ENCODE measurements at regions not wholly inside any gene's neighbourhood (a gene's known extent, or its start where the extent isn't known, plus 50 kb on each side); places are given as distances from the start of the nearest gene placed in this dataset.

DNA sequence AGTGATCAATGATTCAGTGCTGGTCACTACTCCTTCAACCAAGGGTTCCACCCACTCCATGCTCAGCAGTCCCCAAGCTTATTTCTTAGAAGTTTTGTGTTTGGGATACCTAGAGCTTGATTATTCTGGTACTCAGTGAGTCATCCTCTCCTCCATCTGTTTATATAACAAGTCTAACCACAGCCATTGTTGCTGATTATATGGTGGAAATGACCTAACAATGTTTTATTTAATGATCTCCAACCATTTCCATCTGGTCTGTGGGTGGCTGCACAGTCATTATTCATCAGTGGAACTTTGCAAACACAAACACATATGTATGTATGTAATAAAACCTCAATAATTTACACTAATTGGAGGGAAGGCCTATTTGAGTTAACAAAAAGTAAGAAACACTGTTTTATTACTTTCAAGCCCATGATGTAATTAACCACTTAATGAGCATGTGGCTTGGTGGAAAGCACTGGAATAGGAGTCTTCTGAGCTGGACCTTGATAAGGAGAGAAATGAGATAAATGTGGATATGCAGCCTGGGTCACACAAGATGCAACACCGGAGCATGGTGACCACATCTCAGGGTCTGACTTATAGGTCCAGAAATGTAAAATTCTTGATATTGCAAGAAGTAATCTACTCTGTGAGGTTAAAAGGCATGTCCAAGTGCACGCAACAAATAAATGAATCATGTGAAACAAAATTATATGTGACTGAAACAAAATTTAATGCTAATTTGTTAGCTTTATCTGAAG, 99.0 kb upstream of the WLS start:
- DNase-seq, result peak; percentile 64

GRCh38 chr1:68330391-68330790, 98.1 kb upstream of the WLS start:
- no peak for DNase-seq

DNA sequence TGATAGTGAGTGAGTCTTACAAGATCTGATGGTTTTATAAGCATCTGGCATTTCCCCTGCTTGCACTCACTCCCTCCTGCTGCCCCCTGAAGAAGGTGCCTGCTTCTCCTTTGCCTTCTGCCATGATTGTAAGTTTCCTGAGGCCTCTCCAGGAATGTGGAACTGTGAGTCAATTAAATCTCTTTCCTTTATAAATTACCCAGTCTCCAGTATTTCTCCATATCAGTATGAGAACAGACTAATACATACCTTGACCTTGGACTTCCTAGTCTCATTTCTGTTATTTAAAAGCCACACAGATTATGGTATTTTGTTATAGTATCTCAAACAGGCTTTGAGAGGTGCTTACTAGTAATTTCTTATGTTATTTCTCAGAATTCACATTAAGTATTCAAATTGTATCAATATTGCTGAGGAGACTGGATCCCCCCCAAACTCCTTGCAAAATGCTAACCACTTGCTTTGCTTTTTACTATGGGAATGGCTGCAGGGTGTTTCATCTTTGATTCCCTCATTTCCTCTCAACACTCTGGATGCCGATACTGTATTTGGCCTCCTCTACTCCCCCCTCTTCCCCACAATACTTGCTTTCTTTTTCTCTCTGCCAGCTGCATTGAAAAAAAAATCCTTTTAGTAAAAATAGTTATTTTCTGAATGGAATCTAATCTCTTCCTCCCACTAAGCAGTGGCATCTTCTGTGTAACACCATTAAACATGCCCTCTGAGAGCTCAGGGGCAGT, 96.9 kb upstream of the WLS start:
- no peak for DNase-seq

GRCh38 chr1:68328490-68328889, 96.2 kb upstream of the WLS start:
- no peak for DNase-seq

DNA sequence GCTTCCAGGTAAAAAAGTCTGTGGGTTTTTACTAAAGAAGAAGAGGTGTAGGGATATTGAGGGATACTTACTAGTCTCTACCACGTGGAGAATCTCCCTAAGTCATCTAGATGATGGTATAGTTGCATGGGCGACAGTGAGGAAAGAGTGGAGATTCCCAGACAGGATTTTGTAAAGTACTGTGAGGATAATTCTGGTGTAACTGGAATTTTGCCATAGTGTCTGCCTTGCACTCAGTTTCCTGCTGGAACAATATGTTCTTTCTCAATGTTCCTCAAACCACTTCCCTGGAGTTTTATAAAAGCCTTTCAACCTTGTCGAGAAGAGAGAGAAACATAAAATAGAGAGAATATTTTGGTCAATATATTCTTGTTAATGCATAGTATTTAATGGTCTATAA, 95.1 kb upstream of the WLS start:
- no peak for DNase-seq

GRCh38 chr1:68326481-68326880, 94.2 kb upstream of the WLS start:
- no peak for DNase-seq

DNA sequence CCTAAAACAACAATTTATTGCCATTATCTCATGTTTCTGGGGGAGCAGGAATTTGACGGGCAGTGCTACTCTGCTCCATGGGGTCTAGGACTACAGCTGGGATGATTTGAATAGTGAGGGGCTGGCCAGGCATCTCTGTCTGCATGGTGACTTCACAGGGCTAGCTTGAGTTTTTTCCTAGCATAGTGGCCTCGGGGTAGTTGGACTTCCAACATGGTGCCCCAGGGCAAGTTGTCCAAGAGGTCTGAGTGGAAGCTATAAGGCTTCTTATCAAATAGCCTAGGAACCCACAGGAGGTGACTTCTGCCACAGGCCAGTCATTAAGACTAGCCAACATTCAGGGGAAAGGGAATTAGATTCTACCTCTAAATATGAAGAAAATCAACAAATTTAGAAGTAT, 92.0 kb upstream of the WLS start:
- DNase-seq, result no peak

DNA sequence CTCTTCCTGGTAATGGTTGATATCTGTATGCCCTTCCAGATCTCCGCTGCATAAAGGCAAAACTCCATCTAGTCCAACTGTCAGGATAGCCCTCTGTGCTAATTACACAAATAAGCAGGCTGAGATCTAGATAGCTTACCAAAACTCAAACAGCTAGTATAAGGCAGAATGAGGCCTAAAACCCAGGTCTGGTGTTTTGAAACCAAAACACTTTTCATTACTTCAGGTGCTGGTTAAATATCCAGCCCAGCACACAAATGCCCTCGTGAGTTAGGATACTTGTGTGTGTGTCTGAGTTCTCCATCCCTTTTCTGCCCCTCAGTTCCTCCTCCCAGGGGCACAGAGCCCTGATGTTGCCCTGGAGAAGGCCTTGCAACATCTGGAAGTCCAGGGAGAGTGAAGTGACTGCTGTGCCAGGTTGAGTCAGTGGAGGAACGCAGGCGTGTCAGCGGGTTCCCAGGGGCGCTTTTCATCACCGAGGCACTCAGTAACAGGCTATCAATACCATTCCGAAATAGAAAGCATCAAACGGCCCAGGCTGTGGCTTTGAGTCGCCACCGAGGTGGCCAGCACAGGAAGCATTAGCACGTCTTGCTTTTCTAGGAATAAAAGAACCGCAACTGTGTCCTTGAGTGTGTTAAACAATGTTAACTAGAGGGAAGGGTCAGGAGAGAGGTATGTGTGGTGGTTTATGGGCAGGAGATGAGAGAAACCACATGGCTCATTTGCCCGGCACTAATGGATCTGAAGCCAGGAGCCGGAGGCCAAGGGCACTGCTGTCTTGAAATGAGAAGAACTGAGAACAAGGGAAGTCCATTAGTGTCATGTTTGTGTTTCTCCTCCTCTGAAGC, 90.7 kb upstream of the WLS start:
- no peak for DNase-seq

DNA sequence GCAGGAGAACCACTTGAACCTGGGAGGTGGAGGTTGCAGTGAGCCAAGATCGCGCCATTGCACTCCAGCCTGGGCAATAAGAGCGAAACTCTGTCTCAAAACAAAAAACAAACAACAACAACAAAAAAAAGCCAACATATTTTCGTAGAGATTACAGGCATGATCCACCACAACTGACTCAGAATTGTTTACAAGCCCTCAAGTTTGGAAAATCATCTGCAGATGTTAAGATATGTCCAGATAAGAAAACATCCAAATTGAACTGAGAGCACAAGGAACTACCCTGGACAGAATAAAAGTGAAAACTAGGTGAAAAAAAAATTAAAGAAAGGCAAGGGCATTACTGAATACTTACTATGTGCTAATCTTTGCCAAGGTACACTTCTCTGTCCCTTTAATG, 89.8 kb upstream of the WLS start:
- DNase-seq, result no peak

DNA sequence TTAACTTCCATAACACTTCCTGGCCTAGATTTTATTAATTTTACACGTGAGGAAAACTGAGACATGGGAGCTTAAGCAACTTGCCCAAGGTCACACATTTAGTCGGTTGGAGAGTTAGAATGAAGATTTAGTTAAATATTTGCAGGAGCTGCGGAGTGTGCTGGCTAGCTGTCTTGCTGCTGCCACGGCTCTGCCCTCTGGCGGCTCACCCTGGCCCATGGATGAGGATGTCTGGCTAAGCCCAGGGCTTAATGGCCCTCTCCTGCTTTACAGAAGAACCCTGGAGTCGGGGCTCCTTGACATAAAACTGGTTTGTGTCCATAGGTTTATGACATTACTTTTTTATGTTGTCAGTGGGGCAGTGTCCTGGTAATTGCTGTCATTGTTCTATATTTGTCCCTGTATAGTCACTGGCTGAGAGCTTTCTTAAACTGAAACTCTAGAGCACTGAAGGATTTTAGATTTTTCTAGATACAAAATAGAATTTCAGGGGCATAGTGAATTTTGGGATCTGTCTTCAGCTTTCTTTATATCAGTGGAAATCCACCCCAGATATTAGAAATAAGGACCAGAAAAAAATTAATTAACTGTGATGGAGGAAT, 88.9 kb upstream of the WLS start:
- no peak for DNase-seq

DNA sequence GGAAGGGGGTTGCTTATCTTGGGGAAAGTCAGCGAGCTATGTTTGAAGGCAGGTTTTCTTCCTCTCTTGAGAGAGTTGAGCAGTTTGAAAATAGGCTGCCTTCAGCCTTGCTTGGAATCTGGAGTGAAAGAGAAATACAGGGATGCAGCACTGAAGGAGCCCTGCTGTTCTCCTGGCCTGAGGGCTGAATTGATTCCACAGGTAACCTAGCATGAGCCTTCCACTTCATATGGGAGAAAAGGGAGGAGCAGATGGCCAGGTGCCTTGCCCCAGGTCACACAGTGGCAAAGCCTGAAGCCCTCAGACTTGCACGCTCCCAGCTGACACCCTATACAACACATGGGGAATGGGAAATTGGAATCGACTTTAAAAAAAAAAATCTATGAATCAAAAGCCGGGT, 88.0 kb upstream of the WLS start:
- DNase-seq, result no peak

- no peak for DNase-seq
Observed at GRCh38 chr1:68319907-68320306, 87.6 kb upstream of the WLS start.

DNA sequence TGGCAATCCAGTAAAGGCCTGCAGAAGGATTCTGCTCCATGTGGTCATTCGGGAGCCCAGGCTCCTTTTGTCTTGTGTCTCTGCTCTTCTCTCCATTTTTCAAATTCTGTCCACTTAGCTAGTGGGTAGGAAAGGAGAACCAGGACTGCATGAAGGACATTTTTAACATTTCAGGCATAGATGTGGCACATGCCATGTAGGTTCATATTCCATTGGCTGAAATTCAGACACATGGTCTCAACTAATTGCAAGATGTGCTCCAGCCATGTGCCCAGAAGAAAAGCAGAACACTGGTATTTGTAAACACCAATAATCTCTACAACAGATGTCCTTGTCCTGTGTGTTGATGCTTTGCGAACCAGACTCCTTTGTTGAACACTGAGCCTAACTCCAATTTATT, 85.2 kb upstream of the WLS start:
- no peak for DNase-seq

DNA sequence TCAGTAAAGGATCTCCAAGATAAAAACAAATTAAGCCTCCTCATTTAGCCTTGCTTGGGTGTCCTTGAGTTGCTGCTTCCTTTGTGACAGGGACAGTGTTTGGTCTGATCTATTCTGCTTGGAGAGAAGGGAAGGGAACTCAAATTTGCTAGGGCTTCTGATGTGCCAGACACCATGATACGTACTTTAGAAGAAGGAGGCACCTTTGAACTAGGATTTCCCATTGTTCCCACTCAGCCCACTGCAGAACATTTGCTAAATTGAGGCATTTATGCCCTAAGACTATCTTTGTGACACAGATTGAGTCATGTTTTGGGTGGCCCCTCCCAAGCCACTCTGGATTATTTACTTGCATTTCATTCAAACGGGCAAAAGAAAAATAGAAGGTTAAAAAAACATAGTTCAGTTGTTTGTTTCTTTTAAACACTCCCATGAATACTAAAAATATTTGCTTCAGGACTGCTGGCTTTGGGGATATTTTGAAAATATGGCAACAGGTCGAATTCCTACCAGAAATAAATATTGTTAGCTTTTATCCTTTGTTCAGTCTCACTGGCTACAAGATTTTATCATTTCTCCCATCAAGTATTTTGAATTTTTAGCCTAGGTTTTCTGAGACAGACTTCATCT, 81.9 kb upstream of the WLS start:
- DNase-seq, result no peak

DNA sequence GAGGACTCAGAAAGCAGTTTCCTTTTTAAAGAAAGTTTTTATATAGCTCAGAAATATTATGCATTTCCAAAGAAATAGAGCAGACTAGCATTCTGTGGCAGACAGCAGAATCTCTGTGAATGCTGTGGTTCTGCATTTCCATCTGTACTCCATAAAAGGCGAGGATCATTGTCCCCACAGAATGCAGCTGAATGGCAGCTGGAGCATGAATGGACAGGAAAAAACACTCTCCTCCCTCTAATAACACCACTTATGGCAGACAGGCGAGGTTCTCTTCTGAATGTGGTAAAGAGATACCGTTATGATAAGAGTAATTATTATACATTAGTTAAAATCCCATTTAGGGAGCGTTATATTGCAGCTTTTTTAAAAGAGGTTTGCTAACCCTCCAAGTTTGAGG, 81.4 kb upstream of the WLS start:
- peak; percentile 12 for DNase-seq

DNA sequence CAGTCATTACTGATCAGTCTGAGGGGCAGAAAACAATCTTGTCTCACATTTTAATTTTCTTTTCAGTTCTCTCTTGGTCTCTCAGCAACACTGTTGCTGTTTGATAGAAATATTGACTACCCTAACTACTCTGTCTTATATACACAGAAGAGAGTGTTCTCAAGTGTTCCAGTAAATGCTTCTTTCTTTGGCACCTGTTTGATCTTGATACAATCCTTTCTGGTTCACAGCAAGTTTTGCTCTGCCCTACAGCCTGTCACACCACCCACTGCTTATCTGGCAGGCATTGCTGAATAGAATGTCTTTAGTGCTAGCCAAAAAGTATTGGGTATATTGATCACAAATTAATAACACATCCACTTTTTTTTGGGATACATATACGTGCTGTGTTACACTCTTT, 75.7 kb upstream of the WLS start:
- no peak for DNase-seq

GRCh38 chr1:68307378-68307787, 75.1 kb upstream of the WLS start:
- no peak for DNase-seq

GRCh38 chr1:68301471-68302001, 69.2 kb upstream of the WLS start:
- DNase-seq, result no peak

GRCh38 chr1:68294367-68295066, 62.2 kb upstream of the WLS start:
- no peak for DNase-seq

DNA sequence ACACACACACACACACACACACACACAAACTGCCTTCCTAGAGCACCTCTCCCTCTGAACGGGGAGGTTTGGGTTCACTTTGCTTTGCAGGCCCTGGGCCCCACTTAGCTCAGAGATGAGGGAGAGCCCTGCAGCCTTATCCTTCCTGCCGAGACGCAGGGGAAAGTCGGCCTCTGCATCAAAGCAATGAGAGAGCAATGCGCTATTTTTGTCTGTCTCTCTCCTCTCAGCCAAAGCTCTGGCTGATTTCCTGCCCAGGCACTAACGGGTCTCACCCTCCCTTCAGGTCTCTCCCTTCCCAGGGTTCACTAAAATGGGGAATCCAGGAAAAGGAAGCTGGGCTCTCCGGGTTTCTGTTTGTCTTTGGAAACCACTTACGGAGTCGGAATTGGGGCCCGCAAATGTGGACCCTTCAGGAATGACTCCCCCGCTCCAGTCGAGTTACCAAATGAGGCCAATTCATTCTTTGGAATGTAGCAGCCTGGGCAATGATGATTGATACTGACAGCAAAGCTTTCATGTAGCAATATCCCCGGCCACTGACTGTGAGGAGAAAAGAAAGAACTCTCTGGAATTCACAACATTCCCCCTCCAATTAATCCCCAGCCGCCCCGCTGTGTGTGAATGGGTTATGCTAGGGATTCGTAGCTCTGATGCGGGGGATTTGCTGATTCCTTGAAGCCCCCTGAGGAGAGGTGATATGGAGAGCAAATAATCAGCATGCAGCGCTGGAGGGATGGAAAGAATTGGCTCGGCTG, 61.5 kb upstream of the WLS start:
- peak; percentile 12 for DNase-seq

DNA sequence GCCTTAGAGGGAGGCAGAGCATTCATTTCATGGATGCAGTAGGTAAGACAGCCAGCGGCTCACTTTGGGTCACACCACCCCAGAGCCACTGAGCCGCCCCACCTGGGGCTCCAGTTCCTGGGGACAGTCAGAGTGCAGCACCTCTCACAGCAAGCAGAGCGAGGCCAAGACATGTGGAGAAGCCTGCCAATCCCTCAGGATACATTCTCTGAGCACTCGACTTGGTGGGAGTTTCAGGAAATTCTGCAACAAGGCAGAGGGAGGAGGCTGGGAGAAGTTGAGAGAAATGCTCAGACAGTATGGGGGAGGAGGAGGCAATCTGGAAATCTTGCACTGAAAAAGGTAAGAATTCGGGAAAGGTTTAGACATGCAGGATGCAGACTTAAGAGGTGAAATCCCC, 60.8 kb upstream of the WLS start:
- no peak for DNase-seq
